NCI-H524 (cell line): ENCODE measurements at regions not wholly inside any gene's neighbourhood (a gene's known extent, or its start where the extent isn't known, plus 50 kb on each side); places are given as distances from the start of the nearest gene placed in this dataset.
"Not testable (repeated sequence)": the region's sequence is repeated elsewhere in the genome, so short reads cannot be mapped to it uniquely, and the experiment has no call there.

Source experiments
- DNase-seq, 2 experiments: peaks; one replicate each; lab custom pipeline; 2025; lab: John Stamatoyannopoulos, UW

DNA sequence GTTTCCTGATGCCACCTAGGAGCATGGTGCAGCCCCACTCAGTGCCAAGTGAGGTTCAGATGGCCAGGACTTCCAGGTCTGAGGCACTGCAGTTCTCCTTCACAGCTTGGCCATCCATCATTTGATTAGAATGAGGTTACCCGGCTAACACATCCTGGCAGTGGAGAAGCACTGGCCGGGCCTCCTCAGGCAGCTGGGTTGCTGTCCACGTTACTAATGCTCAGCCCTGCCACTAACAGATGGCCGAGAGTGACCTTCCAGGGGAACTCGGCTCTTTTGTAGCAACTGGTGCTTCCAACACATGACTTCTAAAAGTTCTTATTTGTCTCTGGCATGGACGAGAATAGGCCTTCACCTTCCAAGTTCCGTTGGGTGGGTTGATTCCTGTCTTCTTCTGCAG, 204.6 kb upstream of the CFAP20DC start:
- no peak for DNase-seq

DNA sequence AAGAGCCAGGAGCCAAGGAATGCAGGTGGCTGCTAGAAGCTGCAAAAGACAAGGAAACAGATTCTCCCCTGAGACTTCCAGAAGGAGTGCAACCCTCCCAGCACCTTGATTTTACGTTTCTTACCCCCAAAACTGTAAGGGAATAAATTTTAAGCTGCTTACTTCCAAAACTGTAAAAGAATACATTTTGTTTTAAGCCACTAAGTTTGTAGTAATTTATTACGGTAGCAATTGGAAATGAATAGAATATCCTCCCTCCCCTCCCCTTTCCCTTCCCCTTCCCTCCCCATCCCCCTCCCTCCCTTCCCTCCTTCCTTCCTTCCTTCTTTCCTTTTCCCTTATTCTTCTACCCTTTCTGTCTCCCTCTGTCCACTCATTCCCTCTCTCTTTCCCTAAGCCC, 203.7 kb upstream of the CFAP20DC start:
- DNase-seq, result no peak

- no peak for DNase-seq
These were observed 202.0 kb upstream of the CFAP20DC start for GRCh38 chr3:59251869-59252268.

GRCh38 chr3:59250600-59250999, 200.8 kb upstream of the CFAP20DC start:
- no peak for DNase-seq

DNA sequence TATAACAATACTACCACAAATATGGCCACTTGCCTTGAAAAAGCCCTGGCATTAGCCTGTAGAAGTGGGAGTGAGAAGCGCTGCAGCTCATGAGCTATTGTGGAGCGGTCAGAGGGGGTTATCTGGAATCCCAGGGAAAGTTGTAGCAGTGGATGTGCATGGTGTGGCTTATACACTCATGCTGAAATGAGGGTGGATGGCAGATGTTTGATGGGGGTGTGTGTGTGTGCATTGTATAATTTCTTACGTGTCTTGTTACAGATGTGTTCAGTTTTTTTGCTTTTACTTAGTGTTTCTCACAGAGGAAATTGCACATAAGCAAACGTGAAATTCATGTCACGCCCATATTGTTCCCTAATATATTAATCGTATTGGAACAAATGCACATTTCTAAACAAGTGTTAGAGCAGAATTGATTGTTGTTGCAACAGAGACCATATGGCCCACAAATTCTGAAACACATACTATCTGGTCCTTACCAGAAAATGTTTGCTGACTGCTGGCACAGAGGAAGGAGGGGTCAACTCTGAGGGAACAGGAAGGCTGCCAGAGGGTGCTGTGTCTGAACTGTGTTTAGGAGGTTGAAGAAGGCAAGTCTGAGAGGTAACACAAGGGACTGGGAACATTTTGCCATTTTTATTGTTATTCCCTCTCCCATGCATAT, 200.0 kb upstream of the CFAP20DC start:
- DNase-seq, result peak in 1 of 2 experiments; percentile 41

- DNase-seq, result no peak
These were observed 199.2 kb upstream of the CFAP20DC start for GRCh38 chr3:59249004-59249403.

GRCh38 chr3:59247402-59247841, 197.6 kb upstream of the CFAP20DC start:
- DNase-seq, result peak in 1 of 2 experiments; percentile 84

GRCh38 chr3:59246719-59247401, 197.0 kb upstream of the CFAP20DC start:
- no peak for DNase-seq

DNA sequence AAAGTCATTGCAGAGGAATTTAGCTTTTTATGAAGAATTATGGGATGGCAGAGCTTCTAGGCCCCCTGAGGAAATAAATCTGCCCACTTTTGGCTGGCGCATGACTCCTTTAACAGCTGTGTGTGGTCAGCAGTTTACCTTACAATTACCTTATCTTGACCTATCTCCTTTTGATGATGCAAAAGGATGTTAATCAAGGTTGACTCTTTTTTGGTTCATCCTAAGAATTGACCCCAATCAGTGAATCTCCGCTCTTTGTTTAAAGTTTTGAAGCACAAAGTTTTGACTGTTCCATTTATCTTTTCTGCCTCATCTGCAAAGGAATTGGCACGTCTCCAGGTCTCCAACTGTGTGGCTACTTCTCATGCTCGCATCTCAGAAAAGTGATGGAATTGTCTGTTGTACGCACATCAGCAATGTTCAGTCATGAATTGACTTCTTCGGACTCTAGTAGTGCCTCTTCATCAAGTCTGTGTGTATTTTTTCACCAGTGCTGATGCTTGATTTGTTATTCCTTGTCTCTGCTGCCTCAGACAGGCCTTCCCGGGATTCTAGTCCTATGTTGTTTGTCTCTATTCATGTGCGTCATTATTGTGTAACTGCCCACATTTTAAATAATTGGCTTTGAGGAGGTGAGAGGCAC, 196.2 kb upstream of the CFAP20DC start:
- DNase-seq, result no peak

DNA sequence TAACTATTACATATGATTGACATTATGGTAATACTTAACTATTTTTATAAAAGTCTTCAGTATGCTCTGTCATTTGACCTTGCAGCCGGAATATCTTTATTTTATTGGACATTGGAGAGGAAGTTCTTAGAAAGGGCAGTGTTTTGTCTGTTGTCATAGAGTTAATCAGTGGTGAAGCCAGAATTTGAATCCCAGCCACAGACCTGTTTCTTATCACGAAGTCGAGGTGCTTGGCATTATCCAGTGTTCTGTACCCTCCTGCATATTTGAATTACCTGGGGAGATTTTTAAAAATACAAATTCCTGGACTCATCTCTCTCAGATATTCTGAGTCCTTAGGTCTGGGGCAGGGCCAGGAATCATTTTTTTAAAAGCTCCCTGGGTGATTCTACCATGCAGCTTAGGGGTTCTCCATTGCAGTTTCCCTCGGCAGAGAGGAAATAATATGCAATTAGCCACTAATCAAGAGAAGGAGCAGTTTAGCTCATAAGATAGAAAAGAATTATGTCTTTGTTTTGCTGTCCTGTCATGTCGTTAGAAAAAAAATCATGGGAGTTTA, 195.6 kb upstream of the CFAP20DC start:
- DNase-seq, result no peak

DNA sequence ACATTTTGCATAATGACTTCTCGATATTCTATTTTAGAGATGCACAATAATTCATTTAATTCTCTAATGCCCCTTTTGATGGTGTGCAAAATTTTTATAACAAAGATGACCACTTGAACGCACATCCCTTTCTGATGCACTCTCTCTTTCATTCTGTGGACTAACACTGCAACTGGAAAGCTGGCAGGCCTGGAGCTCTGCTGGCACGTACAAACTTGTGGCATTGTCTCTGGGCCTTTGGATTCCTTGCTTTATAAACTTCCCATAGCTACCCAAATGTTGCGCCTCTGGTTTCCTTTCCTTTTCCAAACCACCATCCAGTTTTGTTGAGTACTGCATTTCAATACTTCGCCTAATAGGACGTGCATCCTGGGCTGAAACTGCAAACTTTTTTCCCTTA, 194.5 kb upstream of the CFAP20DC start:
- no peak for DNase-seq

- no peak for DNase-seq
These were observed 193.7 kb upstream of the CFAP20DC start for GRCh38 chr3:59243476-59243875.

GRCh38 chr3:59240666-59241255, 190.9 kb upstream of the CFAP20DC start:
- no peak for DNase-seq

DNA sequence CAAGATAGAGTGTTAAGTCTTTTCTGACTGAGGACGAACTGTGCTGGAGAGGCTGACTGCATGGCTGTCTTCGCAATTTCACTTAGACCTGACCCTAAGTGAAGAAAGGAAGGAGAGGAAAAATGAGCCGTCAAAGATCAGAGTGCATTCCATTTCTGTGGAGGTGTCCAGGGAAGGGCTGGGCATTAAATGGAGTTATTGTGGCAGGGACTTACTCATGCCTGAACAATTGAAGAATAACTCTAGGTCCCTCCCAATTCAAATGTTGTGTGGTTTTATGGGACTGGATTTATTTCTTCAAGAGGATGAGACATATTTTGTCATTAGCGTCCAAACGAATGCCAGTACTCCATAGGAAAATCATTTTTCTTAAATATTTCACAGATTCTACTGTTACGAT, 187.3 kb upstream of the CFAP20DC start:
- no peak for DNase-seq

DNA sequence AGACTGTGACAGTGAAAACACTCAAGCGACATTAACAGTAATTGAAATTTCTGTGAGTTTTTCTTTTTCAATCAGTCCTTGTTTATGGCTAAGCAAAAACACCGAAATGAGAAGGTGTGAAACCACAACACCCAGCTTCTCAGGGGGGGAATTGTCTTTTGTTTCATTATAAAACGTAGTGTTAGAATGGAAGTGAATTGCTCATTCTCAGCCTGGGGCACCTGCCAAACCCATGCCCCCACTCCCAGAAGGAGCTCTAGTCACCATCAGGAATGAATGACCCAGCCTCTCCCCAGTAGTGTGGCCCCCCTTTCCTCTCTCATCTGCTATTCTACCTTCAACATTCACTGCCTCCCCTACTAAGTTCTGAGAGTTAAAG, 185.8 kb upstream of the CFAP20DC start:
- no peak for DNase-seq

DNA sequence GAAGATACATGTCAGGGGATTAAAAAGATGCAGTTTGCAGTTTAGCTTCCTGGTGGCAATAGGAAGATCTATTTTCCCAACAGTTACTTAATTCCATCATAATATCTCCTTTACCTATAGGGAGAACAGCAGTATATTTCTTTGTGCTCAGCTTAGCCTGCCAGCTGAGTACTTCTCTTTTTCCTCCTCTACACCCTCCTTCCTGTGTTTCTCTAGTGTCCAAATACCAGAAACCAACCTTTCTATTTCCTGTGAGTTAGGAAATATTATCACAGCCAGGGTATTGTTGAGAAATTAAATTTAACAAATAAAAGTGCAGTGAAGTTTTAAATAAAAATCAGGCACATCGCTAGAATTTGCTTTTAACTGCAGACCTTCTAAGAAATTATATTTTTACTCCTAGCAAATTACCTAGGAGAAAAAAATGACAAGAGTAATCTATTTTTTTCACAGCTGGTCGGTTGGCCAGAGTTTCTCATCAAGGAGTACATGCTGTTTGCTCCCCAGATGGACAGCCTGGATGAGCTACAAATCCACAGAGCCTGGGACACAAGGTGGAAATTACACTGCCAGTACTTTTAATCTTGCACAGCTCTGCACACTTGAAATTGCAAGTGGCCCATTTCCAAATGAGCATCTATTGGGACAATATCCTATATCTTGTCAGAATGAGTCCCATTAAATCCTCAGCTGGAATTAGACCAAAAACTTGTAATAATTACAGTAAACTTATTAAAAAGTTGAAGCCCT, 185.2 kb upstream of the CFAP20DC start:
- peak; percentile 22 to 67 for DNase-seq

- DNase-seq, result not testable (repeated sequence)
These were observed 180.6 kb upstream of the CFAP20DC start for GRCh38 chr3:59230379-59230778.

DNA sequence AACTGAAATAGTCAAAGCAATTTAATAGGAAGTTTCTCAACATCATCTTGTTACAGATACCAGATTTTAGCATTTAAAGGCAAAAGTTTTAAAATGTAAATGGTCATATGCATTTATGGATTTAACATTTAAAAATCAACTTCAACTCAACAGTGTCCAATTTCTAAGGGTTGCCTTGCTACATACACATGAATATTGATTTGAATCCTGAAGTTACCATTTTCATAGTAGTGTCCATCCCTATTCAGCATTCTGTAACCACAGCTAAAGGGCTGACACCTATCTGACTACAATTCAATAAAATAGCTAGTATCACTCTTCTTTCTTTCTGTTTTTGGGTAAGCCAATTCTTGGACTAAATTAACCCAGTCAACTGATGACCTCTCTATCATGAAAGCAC, 164.0 kb upstream of the CFAP20DC start:
- no peak for DNase-seq

DNA sequence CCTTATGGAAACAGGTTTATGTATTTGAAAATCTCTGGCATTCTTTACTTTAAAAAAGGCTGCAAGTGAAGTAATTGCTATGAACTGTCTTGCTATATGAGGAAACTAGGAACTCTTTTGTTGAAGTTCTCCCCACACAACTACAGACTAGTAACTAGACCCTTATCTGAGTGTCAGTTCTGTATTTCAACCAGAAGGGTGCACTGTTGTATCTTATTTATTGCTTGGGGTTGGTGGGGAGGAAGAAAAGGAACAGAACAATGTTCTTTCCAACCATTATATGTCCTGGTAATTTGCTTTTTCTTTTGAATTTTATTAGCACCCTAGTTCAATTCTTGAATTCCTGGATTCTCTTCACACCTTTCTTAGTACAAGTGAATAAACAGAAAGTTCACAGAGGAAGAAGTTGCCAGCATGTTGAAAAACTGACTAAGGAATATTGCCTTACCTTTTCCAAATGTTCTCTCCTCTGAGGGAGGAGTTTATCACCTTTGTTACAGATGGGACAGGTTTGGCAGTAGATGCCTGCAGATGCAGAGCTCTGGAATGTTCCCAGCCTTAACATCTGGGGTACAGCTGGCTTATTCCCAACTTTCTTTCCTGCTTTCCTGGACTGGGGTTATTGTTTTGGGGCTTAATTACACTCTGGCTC, 162.4 kb upstream of the CFAP20DC start:
- DNase-seq, result peak in 1 of 2 experiments; percentile 57

GRCh38 chr3:59210260-59210659, 160.4 kb upstream of the CFAP20DC start:
- no peak for DNase-seq

- no peak for DNase-seq
These were observed 142.6 kb upstream of the CFAP20DC start for GRCh38 chr3:59192473-59192872.
